ENCODE measurements at regions not wholly inside any gene's neighbourhood (a gene's known extent, or its start where the extent isn't known, plus 50 kb on each side); places are given as distances from the start of the nearest gene placed in this dataset.

GRCh38 chr11:100545970-100546369 lies 141.1 kb upstream of the ARHGAP42 start:
- H3K4me3 ChIP-seq (ENCODE audit: low read depth, low read length), result no peak overlapping the region
- no peak for DNase-seq (ENCODE audit: low read depth)
- no peak for TF ChIP-seq MAX (IDR thresholded peaks at IDR 0.05; ENCODE audit: low read depth, low read length)
- no peak for TF ChIP-seq POLR2A (IDR thresholded peaks at IDR 0.05; ENCODE audit: extremely low read depth, insufficient read length)
- TF ChIP-seq CTCF (IDR thresholded peaks at IDR 0.05; ENCODE audit: low read depth, low read length), result no peak
- no peak for TF ChIP-seq MYC (IDR thresholded peaks at IDR 0.05; ENCODE audit: low read depth, low read length)

- TF ChIP-seq MYC (IDR thresholded peaks at IDR 0.05; ENCODE audit: low read depth, low read length), result no peak
- no peak for TF ChIP-seq POLR2A (IDR thresholded peaks at IDR 0.05; ENCODE audit: extremely low read depth, insufficient read length)
- no peak for TF ChIP-seq MAX (IDR thresholded peaks at IDR 0.05; ENCODE audit: low read depth, low read length)
- no peak for TF ChIP-seq CTCF (IDR thresholded peaks at IDR 0.05; ENCODE audit: low read depth, low read length)
- no peak for DNase-seq (ENCODE audit: low read depth)
- H3K4me3 ChIP-seq (ENCODE audit: low read depth, low read length), result no peak overlapping the region
Measured at GRCh38 chr11:100546714-100547113, 140.4 kb upstream of the ARHGAP42 start.

- TF ChIP-seq POLR2A (IDR thresholded peaks at IDR 0.05; ENCODE audit: extremely low read depth, insufficient read length) (no peak), MYC (IDR thresholded peaks at IDR 0.05; ENCODE audit: low read depth, low read length) (no peak), MAX (IDR thresholded peaks at IDR 0.05; ENCODE audit: low read depth, low read length) (no peak), CTCF (IDR thresholded peaks at IDR 0.05; ENCODE audit: low read depth, low read length) (no peak)
- no peak overlapping the region for H3K4me3 ChIP-seq (ENCODE audit: low read depth, low read length)
- no peak for DNase-seq (ENCODE audit: low read depth)
Measured at GRCh38 chr11:100550298-100550697, 136.8 kb upstream of the ARHGAP42 start.

GRCh38 chr11:100550912-100551632 lies 136.0 kb upstream of the ARHGAP42 start:
- no peak overlapping the region for H3K4me3 ChIP-seq (ENCODE audit: low read depth, low read length)
- TF ChIP-seq MAX (IDR thresholded peaks at IDR 0.05; ENCODE audit: low read depth, low read length), result no peak
- TF ChIP-seq MYC (IDR thresholded peaks at IDR 0.05; ENCODE audit: low read depth, low read length), result no peak
- TF ChIP-seq CTCF (IDR thresholded peaks at IDR 0.05; ENCODE audit: low read depth, low read length), result no peak
- no peak for TF ChIP-seq POLR2A (IDR thresholded peaks at IDR 0.05; ENCODE audit: extremely low read depth, insufficient read length)
- DNase-seq (ENCODE audit: low read depth), result no peak

- DNase-seq (ENCODE audit: low read depth), result no peak
- TF ChIP-seq CTCF (IDR thresholded peaks at IDR 0.05; ENCODE audit: low read depth, low read length), result no peak
- TF ChIP-seq MYC (IDR thresholded peaks at IDR 0.05; ENCODE audit: low read depth, low read length), result no peak
- TF ChIP-seq POLR2A (IDR thresholded peaks at IDR 0.05; ENCODE audit: extremely low read depth, insufficient read length), result no peak
- TF ChIP-seq MAX (IDR thresholded peaks at IDR 0.05; ENCODE audit: low read depth, low read length), result no peak
- no peak overlapping the region for H3K4me3 ChIP-seq (ENCODE audit: low read depth, low read length)
Measured at GRCh38 chr11:100555931-100556330, 131.2 kb upstream of the ARHGAP42 start.
